Large intestine (tissue), 3 donors: ENCODE measurements at regions not wholly inside any gene's neighbourhood (a gene's known extent, or its start where the extent isn't known, plus 50 kb on each side); places are given as distances from the start of the nearest gene placed in this dataset.
A peak's percentile ranks its signal among the peaks of the same experiment; 100 is the strongest.

ENCODE experiments used
- DNase-seq, 2 donors: peaks; one replicate each; pipeline versions ENCODE4 v3.0.0 to v3.0.0-alpha.2; 2013
- H3K27ac ChIP-seq: one replicate; pipeline ENCODE4 v1.5.1; 2013; ENCODE audit warnings: low read length
- H3K27me3 ChIP-seq: 2 replicates; pipeline ENCODE4 v1.6.1; 2013; ENCODE audit warnings: low read length; ENCODE audit not compliant: control insufficient read depth, insufficient read depth
- H3K36me3 ChIP-seq: 2 replicates; pipeline ENCODE4 v1.6.1; 2013; ENCODE audit warnings: low read length; ENCODE audit not compliant: control insufficient read depth, insufficient read depth
- H3K4me1 ChIP-seq: one replicate; pipeline ENCODE4 v1.6.1; 2013; ENCODE audit warnings: low read length; ENCODE audit not compliant: control insufficient read depth, insufficient read depth
- H3K4me3 ChIP-seq: one replicate; pipeline ENCODE4 v1.5.1; 2013; ENCODE audit warnings: low read length
- H3K9me3 ChIP-seq: one replicate; pipeline ENCODE4 v1.6.1; 2013; ENCODE audit warnings: mild to moderate bottlenecking, low read depth, low read length, moderate library complexity; ENCODE audit not compliant: control insufficient read depth
- WGBS: methylation state at CpG from one replicate; pipeline ENCODE4 v1.1.5; 2013; ENCODE audit warnings: low lambda C conversion rate; ENCODE audit not compliant: insufficient coverage; 5-methylcytosine and 5-hydroxymethylcytosine counted together

- H3K36me3 ChIP-seq, result no peaks in the 10 kb centered on the region
- no peaks in the 10 kb centered on the region for H3K9me3 ChIP-seq
- H3K4me1 ChIP-seq, result no peaks in the 10 kb centered on the region
- H3K4me3 ChIP-seq, result no peak overlapping the region
- H3K27ac ChIP-seq, result no peak overlapping the region
- DNase-seq, result no peak
- no CpG with 5 or more reads among the region's 2 CpGs for WGBS
- H3K27me3 ChIP-seq, result no peaks in the 10 kb centered on the region
Measured at GRCh38 chr22:27585141-27585540, 216.4 kb downstream of the MN1 start.

GRCh38 chr22:27588268-27588667 is 213.3 kb downstream of the MN1 start:
- no CpG with 5 or more reads among the region's 6 CpGs for WGBS

GRCh38 chr22:27588915-27589314 is 212.6 kb downstream of the MN1 start:
- WGBS, result 90% methylated on average over 2 of the region's 2 CpGs
- no peaks in the 10 kb centered on the region for H3K9me3 ChIP-seq
- DNase-seq, result no peak

More at GRCh38 chr22:27588268-27588667, 213.3 kb downstream of the MN1 start:
- H3K27me3 ChIP-seq, result no peaks in the 10 kb centered on the region
- H3K36me3 ChIP-seq, result no peaks in the 10 kb centered on the region
- no peak overlapping the region for H3K27ac ChIP-seq
- peak in 1 of 2 donors; percentile 63 for DNase-seq
- H3K4me1 ChIP-seq, result no peaks in the 10 kb centered on the region
- H3K4me3 ChIP-seq, result no peak overlapping the region
- H3K9me3 ChIP-seq, result no peaks in the 10 kb centered on the region

GRCh38 chr22:27591060-27591459 is 210.5 kb downstream of the MN1 start:
- no peaks in the 10 kb centered on the region for H3K4me1 ChIP-seq
- H3K27ac ChIP-seq, result no peak overlapping the region
- no peaks in the 10 kb centered on the region for H3K36me3 ChIP-seq
- no peaks in the 10 kb centered on the region for H3K27me3 ChIP-seq
- no peaks in the 10 kb centered on the region for H3K9me3 ChIP-seq
- WGBS, result no CpG with 5 or more reads among the region's 6 CpGs
- no peak for DNase-seq
- H3K4me3 ChIP-seq, result no peak overlapping the region

More at GRCh38 chr22:27588915-27589314, 212.6 kb downstream of the MN1 start:
- Histone ChIP-seq H3K27ac (no peak overlapping the region), H3K4me3 (no peak overlapping the region), H3K4me1 (no peaks in the 10 kb centered on the region), H3K36me3 (no peaks in the 10 kb centered on the region), H3K27me3 (no peaks in the 10 kb centered on the region)

GRCh38 chr22:27593378-27593777 is 208.2 kb downstream of the MN1 start:
- H3K27me3 ChIP-seq, result no peaks in the 10 kb centered on the region
- H3K4me3 ChIP-seq, result no peak overlapping the region
- no peaks in the 10 kb centered on the region for H3K4me1 ChIP-seq
- no peaks in the 10 kb centered on the region for H3K36me3 ChIP-seq
- no peaks in the 10 kb centered on the region for H3K9me3 ChIP-seq
- no peak overlapping the region for H3K27ac ChIP-seq
- WGBS, result no CpG with 5 or more reads among the region's 2 CpGs
- no peak for DNase-seq

GRCh38 chr22:27594020-27594419 is 207.5 kb downstream of the MN1 start:
- WGBS, result no CpG with 5 or more reads among the region's 2 CpGs
- H3K27ac ChIP-seq, result no peak overlapping the region
- no peaks in the 10 kb centered on the region for H3K36me3 ChIP-seq
- no peaks in the 10 kb centered on the region for H3K9me3 ChIP-seq
- DNase-seq, result no peak
- H3K4me3 ChIP-seq, result no peak overlapping the region
- H3K4me1 ChIP-seq, result no peaks in the 10 kb centered on the region
- H3K27me3 ChIP-seq, result no peaks in the 10 kb centered on the region

GRCh38 chr22:27594474-27595134 is 207.0 kb downstream of the MN1 start:
- 20% methylated on average over 1 of the region's 7 CpGs for WGBS
- no peak overlapping the region for H3K27ac ChIP-seq
- no peaks in the 10 kb centered on the region for H3K9me3 ChIP-seq
- no peaks in the 10 kb centered on the region for H3K4me1 ChIP-seq
- no peak for DNase-seq
- H3K27me3 ChIP-seq, result no peaks in the 10 kb centered on the region
- no peak overlapping the region for H3K4me3 ChIP-seq
- no peaks in the 10 kb centered on the region for H3K36me3 ChIP-seq

- peak in 1 of 2 donors; percentile 12 for DNase-seq
- Histone ChIP-seq H3K36me3 (no peaks in the 10 kb centered on the region), H3K27me3 (no peaks in the 10 kb centered on the region), H3K4me1 (no peaks in the 10 kb centered on the region), H3K27ac (peak overlapping the region; percentile 26), H3K4me3 (no peak overlapping the region), H3K9me3 (no peaks in the 10 kb centered on the region)
- 100% methylated on average over 1 of the region's 8 CpGs for WGBS
Measured at GRCh38 chr22:27596133-27596870, 205.3 kb downstream of the MN1 start.

GRCh38 chr22:27597703-27598444 is 203.7 kb downstream of the MN1 start:
- H3K36me3 ChIP-seq, result no peaks in the 10 kb centered on the region
- H3K27me3 ChIP-seq, result no peaks in the 10 kb centered on the region
- no peaks in the 10 kb centered on the region for H3K9me3 ChIP-seq
- DNase-seq, result peak in 1 of 2 donors; percentile 31
- no peak overlapping the region for H3K27ac ChIP-seq
- no peaks in the 10 kb centered on the region for H3K4me1 ChIP-seq
- no peak overlapping the region for H3K4me3 ChIP-seq
- no CpG with 5 or more reads among the region's 1 CpG for WGBS

- no peak overlapping the region for H3K4me3 ChIP-seq
- H3K4me1 ChIP-seq, result no peaks in the 10 kb centered on the region
- H3K27ac ChIP-seq, result no peak overlapping the region
- DNase-seq, result no peak
- H3K9me3 ChIP-seq, result peaks cover under 1% of the 10 kb centered on the region
- no peaks in the 10 kb centered on the region for H3K27me3 ChIP-seq
- no peaks in the 10 kb centered on the region for H3K36me3 ChIP-seq
- no CpG with 5 or more reads among the region's 1 CpG for WGBS
Measured at GRCh38 chr22:27598792-27599191, 202.8 kb downstream of the MN1 start.
